Activated CD4-positive, alpha-beta T cell treated with anti-CD3 and anti-CD28 coated beads, Interleukin-10, Interleukin-2, amounts not matched to agents 100 ng/mL and 50 ng/mL, durations not matched to agents 16 hours and 8 hours (primary cell): ENCODE measurements at regions not wholly inside any gene's neighbourhood (a gene's known extent, or its start where the extent isn't known, plus 50 kb on each side); places are given as distances from the start of the nearest gene placed in this dataset.
"Not testable (repeated sequence)": the region's sequence is repeated elsewhere in the genome, so short reads cannot be mapped to it uniquely, and the experiment has no call there.

ENCODE experiments used
- DNase-seq: peaks from one replicate; pipeline ENCODE4 v3.0.0-alpha.2; 2020

DNA sequence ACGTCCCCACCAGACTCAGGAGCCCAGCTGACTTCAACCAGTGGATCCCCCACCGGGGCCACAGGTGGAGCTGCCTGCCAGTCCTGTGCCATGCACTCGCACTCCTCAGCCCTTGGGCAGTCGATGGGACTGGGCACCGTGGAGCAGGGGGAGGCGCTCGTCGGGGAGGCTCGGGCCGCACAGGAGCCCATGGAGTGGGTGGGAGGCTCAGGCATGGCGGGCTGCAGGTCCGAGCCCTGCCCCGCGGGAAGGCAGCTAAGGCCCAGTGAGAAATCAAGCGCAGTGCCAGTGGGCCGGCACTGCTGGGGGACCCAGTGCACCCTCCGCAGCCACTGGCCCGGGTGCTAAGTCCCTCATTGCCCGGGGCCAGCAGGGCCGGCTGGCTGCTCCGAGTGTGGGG lies 52.3 kb upstream of the LRRC30 start:
- not testable (repeated sequence) for DNase-seq

- DNase-seq: peak; percentile 21
Observed at GRCh38 chr18:7177116-7177744, 53.7 kb upstream of the LRRC30 start.

GRCh38 chr18:7174344-7175095 lies 56.4 kb upstream of the LRRC30 start:
- DNase-seq: no peak

DNA sequence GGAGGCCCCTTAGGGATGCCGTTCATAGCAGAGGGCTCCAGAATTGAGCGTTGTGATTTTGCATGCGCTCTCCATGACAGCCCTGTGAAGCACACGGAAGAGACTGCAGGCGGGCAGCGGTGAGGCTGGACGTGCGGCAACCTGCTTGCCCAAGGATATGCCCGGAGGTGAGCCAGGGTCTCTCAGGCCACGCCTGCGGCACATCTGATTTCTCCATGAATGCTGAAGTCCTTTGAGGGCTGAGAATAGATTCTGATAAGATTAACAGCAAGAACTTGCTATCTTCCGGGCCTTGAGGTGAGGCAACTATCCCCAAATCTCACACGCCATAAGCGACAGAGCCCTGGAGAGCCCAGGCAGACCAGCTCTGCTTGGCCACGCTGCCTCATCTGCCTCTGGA lies 55.6 kb upstream of the LAMA1 start:
- DNase-seq: no peak

GRCh38 chr18:7172611-7173010 lies 55.0 kb upstream of the LAMA1 start:
- no peak for DNase-seq

GRCh38 chr18:7170292-7170691 lies 52.7 kb upstream of the LAMA1 start:
- no peak for DNase-seq

DNA sequence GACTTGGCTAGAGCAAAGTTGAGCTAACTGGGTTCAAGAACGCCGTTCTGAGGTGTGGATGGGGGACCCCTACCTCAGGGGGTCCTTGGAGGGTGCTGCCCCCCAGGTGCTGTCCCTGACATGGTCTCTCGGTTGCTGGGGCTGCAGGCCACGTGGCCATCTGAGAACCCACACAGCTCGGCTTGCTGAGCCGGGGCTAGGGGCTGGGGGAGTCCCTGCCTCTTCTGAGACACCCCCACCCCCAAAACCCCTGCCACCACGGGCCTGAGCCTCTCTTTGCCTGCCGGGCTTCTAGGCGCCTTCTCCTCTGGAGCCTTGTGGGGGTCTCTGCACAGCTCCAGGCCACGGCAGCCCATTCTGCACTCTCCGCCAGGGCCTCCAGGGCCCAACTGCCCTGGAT lies 52.0 kb upstream of the LAMA1 start:
- DNase-seq: no peak

GRCh38 chr18:7168408-7168807 lies 50.8 kb upstream of the LAMA1 start:
- no peak for DNase-seq
